ENCODE measurements at regions not wholly inside any gene's neighbourhood (a gene's known extent, or its start where the extent isn't known, plus 50 kb on each side); places are given as distances from the start of the nearest gene placed in this dataset.

- TF ChIP-seq POLR2A (IDR thresholded peaks at IDR 0.05) (no peak), CTCF (IDR thresholded peaks at IDR 0.05 in 4 of 5, conservative IDR thresholded peaks at IDR 0.05 in 1 of 5) (peak; percentile 62 to 88 (median 75))
- H3K4me3 ChIP-seq, result no peak overlapping the region
- intact Hi-C loops (cut with DNase I; ENCODE audit: low total_unique reads), result loop anchor here (10.0 kb wide), 1 partner anchor 129 kb away; no protein-coding TSS in a partner anchor
- peaks cover 0 to 9% (median 3%) of the 10 kb centered on the region in 3 donors for H3K27me3 ChIP-seq
- ATAC-seq (peak; percentile 66 to 69), DNase-seq (peak; percentile 17 to 31)
- no peaks in the 10 kb centered on the region for H3K4me1 ChIP-seq
- in situ Hi-C loops (cut with MboI; ENCODE audit: low sequenced_read_pairs in 4 of 4), result loop anchor here (25.0 kb wide), 4 partner anchors 316 to 841 kb away; partner anchors contain the start of gene PRKACB (in 3 of the 4)
- no peaks in the 10 kb centered on the region for H3K36me3 ChIP-seq
- no peak overlapping the region for H3K27ac ChIP-seq
- H3K9me3 ChIP-seq, result no peaks in the 10 kb centered on the region
These were observed 63.5 kb upstream of the SSX2IP start for GRCh38 chr1:84753516-84754385.

DNA sequence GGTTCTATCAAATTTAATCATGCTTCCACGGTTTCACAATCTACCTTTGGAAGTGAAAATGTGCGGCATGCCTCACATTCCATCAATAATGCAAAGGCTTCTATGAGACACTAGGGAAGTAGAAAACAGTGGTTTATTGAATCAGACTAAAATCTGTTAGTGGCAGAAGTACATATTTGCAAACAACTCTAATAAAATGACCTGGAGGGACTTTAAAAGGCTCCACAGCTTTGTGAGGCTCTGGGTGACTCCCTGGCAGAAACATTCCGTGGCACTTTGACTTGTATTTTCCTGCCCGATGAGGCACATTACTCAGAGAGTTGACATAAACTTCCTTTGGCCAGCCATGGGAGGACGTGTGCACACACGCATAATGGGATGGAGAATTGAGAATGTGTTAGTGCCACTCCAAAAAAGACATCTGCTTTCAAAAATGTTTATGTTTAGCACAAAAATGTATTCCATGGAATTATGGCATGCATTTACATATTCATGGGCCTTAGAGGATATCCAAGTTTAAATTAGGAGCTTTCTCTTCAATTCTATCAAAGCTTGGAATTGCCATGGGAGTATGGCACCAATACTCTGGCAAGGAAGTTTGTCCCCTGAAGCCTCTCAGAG is 60.0 kb upstream of the SSX2IP start:
- ATAC-seq (no peak), DNase-seq (no peak)
- peaks cover 0 to 4% (median 3%) of the 10 kb centered on the region in 3 donors for H3K27me3 ChIP-seq
- no peaks in the 10 kb centered on the region for H3K36me3 ChIP-seq
- no peak overlapping the region for H3K4me3 ChIP-seq
- H3K27ac ChIP-seq, result no peak overlapping the region
- no peaks in the 10 kb centered on the region for H3K9me3 ChIP-seq
- TF ChIP-seq POLR2A (IDR thresholded peaks at IDR 0.05), result no peak
- TF ChIP-seq CTCF (IDR thresholded peaks at IDR 0.05 in 4 of 5, conservative IDR thresholded peaks at IDR 0.05 in 1 of 5), result no peak
- intact Hi-C loops (cut with DNase I; ENCODE audit: low total_unique reads), result loop anchor here (10.0 kb wide), 1 partner anchor 125 kb away; no protein-coding TSS in a partner anchor
- in situ Hi-C loops (cut with MboI; ENCODE audit: low sequenced_read_pairs in 4 of 4), result loop anchor here (25.0 kb wide), 4 partner anchors 313 to 838 kb away; partner anchors contain the start of gene PRKACB (in 3 of the 4)
- H3K4me1 ChIP-seq, result no peaks in the 10 kb centered on the region

GRCh38 chr1:84749427-84749826 is 59.2 kb upstream of the SSX2IP start:
- intact Hi-C loops (cut with DNase I; ENCODE audit: low total_unique reads), result no loop called here
- no peak for DNase-seq

GRCh38 chr1:84748364-84748763 is 58.1 kb upstream of the SSX2IP start:
- Histone ChIP-seq H3K36me3 (no peaks in the 10 kb centered on the region), H3K27me3 (peaks cover 0 to 3% (median 3%) of the 10 kb centered on the region in 3 donors), H3K4me1 (no peaks in the 10 kb centered on the region), H3K4me3 (no peak overlapping the region), H3K9me3 (no peaks in the 10 kb centered on the region), H3K27ac (no peak overlapping the region)
- DNase-seq, result no peak
- TF ChIP-seq POLR2A (IDR thresholded peaks at IDR 0.05), result no peak
- no peak for TF ChIP-seq CTCF (IDR thresholded peaks at IDR 0.05 in 4 of 5, conservative IDR thresholded peaks at IDR 0.05 in 1 of 5)
- no peak for ATAC-seq
- intact Hi-C loops (cut with DNase I; ENCODE audit: low total_unique reads) (no loop called here), in situ Hi-C loops (cut with MboI; ENCODE audit: low sequenced_read_pairs in 4 of 4) (no loop called here)

More at GRCh38 chr1:84749427-84749826, 59.2 kb upstream of the SSX2IP start:
- in situ Hi-C loops (cut with MboI; ENCODE audit: low sequenced_read_pairs in 4 of 4), result no loop called here
- H3K27ac ChIP-seq, result no peak overlapping the region
- ATAC-seq, result no peak
- no peaks in the 10 kb centered on the region for H3K36me3 ChIP-seq
- TF ChIP-seq POLR2A (IDR thresholded peaks at IDR 0.05) (no peak), CTCF (IDR thresholded peaks at IDR 0.05 in 4 of 5, conservative IDR thresholded peaks at IDR 0.05 in 1 of 5) (no peak)
- no peaks in the 10 kb centered on the region for H3K9me3 ChIP-seq
- H3K4me3 ChIP-seq, result no peak overlapping the region
- H3K27me3 ChIP-seq, result peaks cover 0 to 3% (median 3%) of the 10 kb centered on the region in 3 donors
- no peaks in the 10 kb centered on the region for H3K4me1 ChIP-seq
